Mesenchymal stem cell (in vitro differentiated cells and primary cell): ENCODE measurements at regions not wholly inside any gene's neighbourhood (a gene's known extent, or its start where the extent isn't known, plus 50 kb on each side); places are given as distances from the start of the nearest gene placed in this dataset.

Source experiments
- DNase-seq: peaks from one replicate; pipeline ENCODE4 v3.0.0-alpha.2; 2013
- H2AFZ ChIP-seq: one replicate; pipeline ENCODE4 v1.6.1; 2013; ENCODE audit warnings: low read depth, mild to moderate bottlenecking, control low read depth, inconsistent platforms, low read length, moderate library complexity
- H2AK5ac ChIP-seq: 2 replicates; pipeline ENCODE4 v1.6.1; 2013; ENCODE audit warnings: low read length, moderate library complexity, mild to moderate bottlenecking, inconsistent platforms; ENCODE audit not compliant: severe bottlenecking
- H2BK120ac ChIP-seq: one replicate; pipeline ENCODE4 v1.6.1; 2013; ENCODE audit warnings: low read depth, mild to moderate bottlenecking, inconsistent platforms, low read length, moderate library complexity
- H2BK12ac ChIP-seq, 2 experiments: one replicate each; pipeline ENCODE4 v1.6.1; 2013; ENCODE audit warnings: inconsistent platforms in 2 of 2, low read length in 2 of 2, mild to moderate bottlenecking in 2 of 2, moderate library complexity in 2 of 2, control low read depth in 1 of 2
- H2BK15ac ChIP-seq: one replicate; pipeline ENCODE4 v1.6.1; 2013; ENCODE audit warnings: mild to moderate bottlenecking, low read depth, inconsistent platforms; ENCODE audit not compliant: poor library complexity, severe bottlenecking
- H2BK5ac ChIP-seq: 2 replicates; pipeline ENCODE4 v1.6.1; 2013; ENCODE audit warnings: low read depth, mild to moderate bottlenecking, low read length, control low read depth, inconsistent platforms; ENCODE audit not compliant: poor library complexity, severe bottlenecking
- H3K14ac ChIP-seq, 2 experiments: one replicate each; pipeline ENCODE4 v1.6.1; 2013; ENCODE audit warnings: inconsistent platforms in 2 of 2, low read length in 2 of 2, control low read depth in 1 of 2, mild to moderate bottlenecking in 1 of 2, moderate library complexity in 1 of 2
- H3K18ac ChIP-seq, 2 experiments: one replicate each; pipeline ENCODE4 v1.6.1; 2013; ENCODE audit warnings: inconsistent platforms in 2 of 2, low read length in 2 of 2, control low read depth in 1 of 2, low read depth in 1 of 2, mild to moderate bottlenecking in 1 of 2
- H3K23ac ChIP-seq, 2 experiments: one replicate each; pipeline ENCODE4 v1.6.1; 2013; ENCODE audit warnings: inconsistent platforms in 2 of 2, low read length in 2 of 2, mild to moderate bottlenecking in 2 of 2, moderate library complexity in 2 of 2, control low read depth in 1 of 2
- H3K27ac ChIP-seq: 2 replicates; pipeline ENCODE4 v1.5.1; 2013; ENCODE audit warnings: mild to moderate bottlenecking, moderate library complexity, low read length, control low read depth, inconsistent platforms; ENCODE audit not compliant: poor library complexity, severe bottlenecking
- H3K27me3 ChIP-seq, 2 experiments: 2 replicates each; pipeline versions ENCODE4 v1.6.1 to v1.7.0; 2013; ENCODE audit warnings: low read length in 2 of 2, mild to moderate bottlenecking in 2 of 2, moderate library complexity in 2 of 2, control low read depth in 1 of 2, inconsistent platforms in 1 of 2; ENCODE audit not compliant: control insufficient read depth in 1 of 2, insufficient read depth in 1 of 2
- H3K36me3 ChIP-seq, 2 experiments: 2 replicates each; pipeline versions ENCODE4 v1.6.1 to v1.7.0; 2013; ENCODE audit warnings: low read length in 2 of 2, control low read depth in 1 of 2, inconsistent platforms in 1 of 2, low read depth in 1 of 2, mild to moderate bottlenecking in 1 of 2; ENCODE audit not compliant: insufficient read depth in 2 of 2, control insufficient read depth in 1 of 2
- H3K4ac ChIP-seq, 2 experiments: one replicate each; pipeline ENCODE4 v1.6.1; 2013; ENCODE audit warnings: inconsistent platforms in 2 of 2, low read length in 2 of 2, mild to moderate bottlenecking in 2 of 2, moderate library complexity in 2 of 2, control low read depth in 1 of 2, low read depth in 1 of 2
- H3K4me1 ChIP-seq: 2 replicates; pipeline ENCODE4 v1.6.1; 2013; ENCODE audit warnings: low read depth, low read length, control low read depth; ENCODE audit not compliant: control insufficient read depth, insufficient read depth
- H3K4me2 ChIP-seq: 2 replicates; pipeline ENCODE4 v1.6.1; 2013; ENCODE audit warnings: low read length, mild to moderate bottlenecking, inconsistent platforms; ENCODE audit not compliant: poor library complexity, severe bottlenecking
- H3K4me3 ChIP-seq, 2 experiments: 2 replicates each; pipeline versions ENCODE4 v1.5.1 to v1.7.0; 2013; ENCODE audit warnings: low read length in 2 of 2, mild to moderate bottlenecking in 2 of 2, control low read depth in 1 of 2, low read depth in 1 of 2; ENCODE audit not compliant: insufficient read depth in 1 of 2
- H3K79me1 ChIP-seq: replicated peaks from 2 replicates; pipeline ENCODE4 v1.6.1; 2013; ENCODE audit warnings: mild to moderate bottlenecking, control low read depth, low read length, inconsistent platforms; ENCODE audit not compliant: poor library complexity, severe bottlenecking
- H3K9ac ChIP-seq: 2 replicates; pipeline ENCODE4 v1.7.0; 2013; ENCODE audit warnings: mild to moderate bottlenecking, low read length, moderate library complexity
- H3K9me3 ChIP-seq: 2 replicates; pipeline ENCODE4 v1.7.0; 2013; ENCODE audit warnings: mild to moderate bottlenecking, low read length; ENCODE audit not compliant: control insufficient read depth
- H4K8ac ChIP-seq: one replicate; pipeline ENCODE4 v1.6.1; 2013; ENCODE audit warnings: inconsistent platforms, mild to moderate bottlenecking, low read length, moderate library complexity
- H4K91ac ChIP-seq: one replicate; pipeline ENCODE4 v1.6.1; 2013; ENCODE audit warnings: mild to moderate bottlenecking, low read length, inconsistent platforms
- WGBS: methylation state at CpG from one replicate; pipeline ENCODE4 v1.1.7; 2013; ENCODE audit warnings: mixed read lengths; 5-methylcytosine and 5-hydroxymethylcytosine counted together

DNA sequence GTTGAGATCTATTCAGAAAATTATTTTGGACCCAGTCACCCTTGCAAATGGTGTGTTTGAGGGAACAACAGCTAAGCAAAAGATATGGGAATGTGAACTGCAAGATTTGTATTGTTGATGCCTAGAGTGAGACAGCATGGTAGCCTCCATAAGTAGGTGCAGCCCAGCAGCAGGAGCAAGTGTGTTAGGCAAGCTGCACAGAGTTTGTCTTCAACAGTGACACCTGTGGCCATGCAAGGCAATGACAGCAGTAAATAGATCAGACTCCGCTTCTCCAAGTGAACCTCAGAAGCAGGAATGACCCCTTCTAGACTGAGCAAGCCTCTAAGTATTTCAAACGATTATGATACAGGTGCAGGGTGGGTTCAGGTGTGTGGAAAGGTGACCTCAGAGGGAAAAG lies 133.4 kb upstream of the MSX1 start:
- Histone ChIP-seq H3K27ac (no peak overlapping the region), H3K18ac (no peak overlapping the region), H4K8ac (no peak overlapping the region), H3K14ac (no peak overlapping the region), H3K27me3 (peaks cover 0 to 4% of the 10 kb centered on the region in 2 experiments), H4K91ac (no peak overlapping the region), H2BK120ac (no peak overlapping the region), H2AK5ac (no peak overlapping the region), H3K36me3 (no peaks in the 10 kb centered on the region), H3K4me3 (peak overlapping the region in 1 of 2 experiments; percentile 15), H3K9me3 (peaks cover 36% of the 10 kb centered on the region), H3K9ac (no peak overlapping the region), H3K4ac (no peak overlapping the region), H2BK15ac (no peak overlapping the region), H2AFZ (no peak overlapping the region), H2BK12ac (no peak overlapping the region), H3K79me1 (no peaks in the 10 kb centered on the region), H3K4me1 (no peaks in the 10 kb centered on the region), H3K23ac (no peak overlapping the region), H3K4me2 (no peak overlapping the region), H2BK5ac (no peak overlapping the region)
- 67% methylated on average over 2 of the region's 2 CpGs for WGBS
- no peak for DNase-seq

DNA sequence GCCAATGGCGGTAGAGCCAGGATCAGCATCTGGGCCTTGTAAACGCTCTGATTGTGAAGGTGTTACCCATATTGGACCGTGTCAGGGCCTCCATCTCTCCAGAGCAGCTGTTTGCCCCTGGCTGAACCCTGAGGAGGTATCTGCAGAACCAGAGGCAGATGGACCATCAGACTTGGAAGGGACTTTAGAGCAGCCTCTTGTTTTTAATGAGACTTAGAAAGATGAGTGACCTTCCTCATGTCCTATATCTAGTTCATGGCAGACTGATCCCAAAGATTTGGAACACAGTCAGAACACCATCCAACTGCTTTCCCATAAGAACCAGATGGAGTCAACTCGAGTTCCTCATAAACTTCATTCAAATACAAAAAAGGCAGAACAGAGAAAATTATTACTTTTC lies 135.1 kb upstream of the MSX1 start:
- no peak for DNase-seq
- no peaks in the 10 kb centered on the region for H3K4me1 ChIP-seq
- no peak overlapping the region for H4K91ac ChIP-seq
- no peak overlapping the region for H3K18ac ChIP-seq
- no peak overlapping the region for H3K4me3 ChIP-seq
- H2BK120ac ChIP-seq: no peak overlapping the region
- no peak overlapping the region for H2AK5ac ChIP-seq
- H2BK5ac ChIP-seq: no peak overlapping the region
- peaks cover 0 to 4% of the 10 kb centered on the region in 2 experiments for H3K27me3 ChIP-seq
- H3K36me3 ChIP-seq: no peaks in the 10 kb centered on the region
- H3K27ac ChIP-seq: no peak overlapping the region
- no peak overlapping the region for H2BK12ac ChIP-seq
- no peak overlapping the region for H3K14ac ChIP-seq
- H3K9me3 ChIP-seq: peaks cover 36% of the 10 kb centered on the region
- H2AFZ ChIP-seq: no peak overlapping the region
- 66% methylated on average over 4 of the region's 4 CpGs for WGBS
- no peak overlapping the region for H4K8ac ChIP-seq
- H3K4me2 ChIP-seq: no peak overlapping the region
- H3K9ac ChIP-seq: no peak overlapping the region
- no peak overlapping the region for H3K23ac ChIP-seq
- no peaks in the 10 kb centered on the region for H3K79me1 ChIP-seq
- H2BK15ac ChIP-seq: no peak overlapping the region
- H3K4ac ChIP-seq: no peak overlapping the region

DNA sequence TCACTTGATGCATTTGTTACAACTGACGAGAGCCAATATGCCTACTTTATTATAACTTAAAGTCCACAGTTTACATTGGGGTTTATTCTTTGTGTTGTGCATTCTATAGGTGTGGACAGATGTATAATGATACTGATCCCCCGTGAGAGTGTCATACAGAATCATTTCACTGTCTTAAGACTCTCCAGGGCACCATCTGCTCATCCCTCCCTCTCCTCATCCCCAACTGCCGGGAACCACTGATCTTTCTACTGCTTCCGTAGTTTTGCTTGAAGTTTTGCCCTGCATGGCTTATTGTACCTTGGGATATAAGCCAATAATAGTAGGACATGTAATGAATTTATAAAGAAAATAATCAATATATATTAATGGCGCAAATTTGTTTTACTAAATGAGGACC lies 137.8 kb upstream of the MSX1 start:
- Histone ChIP-seq H3K14ac (no peak overlapping the region), H3K27me3 (peaks cover 0 to 5% of the 10 kb centered on the region in 2 experiments), H3K4me2 (no peak overlapping the region), H3K36me3 (no peaks in the 10 kb centered on the region), H3K27ac (no peak overlapping the region), H3K9ac (no peak overlapping the region), H2BK15ac (no peak overlapping the region), H3K4ac (no peak overlapping the region), H3K4me3 (no peak overlapping the region), H2AFZ (no peak overlapping the region), H4K8ac (no peak overlapping the region), H3K4me1 (no peaks in the 10 kb centered on the region), H3K23ac (no peak overlapping the region), H3K18ac (no peak overlapping the region), H2AK5ac (no peak overlapping the region), H2BK5ac (no peak overlapping the region), H2BK12ac (no peak overlapping the region), H3K79me1 (no peaks in the 10 kb centered on the region), H3K9me3 (peaks cover 29% of the 10 kb centered on the region), H4K91ac (no peak overlapping the region), H2BK120ac (no peak overlapping the region)
- 100% methylated on average over 2 of the region's 5 CpGs for WGBS
- DNase-seq: no peak

DNA sequence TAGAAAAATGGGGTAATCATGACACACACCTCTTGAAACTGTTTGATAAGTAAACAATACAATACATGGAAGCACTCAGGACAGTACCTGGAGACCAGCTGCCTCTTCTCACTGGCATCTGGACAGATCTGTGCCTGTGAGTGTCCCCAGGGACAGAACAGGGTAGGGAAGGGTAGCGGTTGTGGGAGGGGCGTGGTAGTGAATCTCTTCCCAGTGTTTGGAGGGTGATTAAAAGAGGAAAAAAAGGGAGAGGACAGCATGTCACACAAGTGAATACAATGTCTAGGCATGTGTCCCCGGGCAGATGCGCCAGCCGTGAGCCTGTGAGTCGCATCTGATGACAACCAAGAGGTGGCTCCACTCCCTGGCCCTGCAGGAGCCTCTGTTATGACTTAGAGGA lies 138.8 kb upstream of the MSX1 start:
- H4K8ac ChIP-seq: no peak overlapping the region
- no peak overlapping the region for H3K18ac ChIP-seq
- H3K4me1 ChIP-seq: no peaks in the 10 kb centered on the region
- H2AK5ac ChIP-seq: no peak overlapping the region
- H3K23ac ChIP-seq: no peak overlapping the region
- H4K91ac ChIP-seq: no peak overlapping the region
- H3K4ac ChIP-seq: no peak overlapping the region
- H3K9me3 ChIP-seq: peaks cover 19% of the 10 kb centered on the region
- no peak for DNase-seq
- WGBS: 88% methylated on average over 6 of the region's 6 CpGs
- no peaks in the 10 kb centered on the region for H3K79me1 ChIP-seq
- H3K4me3 ChIP-seq: no peak overlapping the region
- H3K14ac ChIP-seq: no peak overlapping the region
- H3K36me3 ChIP-seq: no peaks in the 10 kb centered on the region
- no peak overlapping the region for H3K27ac ChIP-seq
- H3K4me2 ChIP-seq: no peak overlapping the region
- H3K9ac ChIP-seq: no peak overlapping the region
- no peak overlapping the region for H2BK120ac ChIP-seq
- H2BK15ac ChIP-seq: no peak overlapping the region
- no peak overlapping the region for H2BK12ac ChIP-seq
- H2AFZ ChIP-seq: no peak overlapping the region
- H3K27me3 ChIP-seq: peaks cover 0 to 6% of the 10 kb centered on the region in 2 experiments
- H2BK5ac ChIP-seq: no peak overlapping the region
